ENCODE measurements at regions not wholly inside any gene's neighbourhood (a gene's known extent, or its start where the extent isn't known, plus 50 kb on each side); places are given as distances from the start of the nearest gene placed in this dataset.
"Not testable (repeated sequence)": the region's sequence is repeated elsewhere in the genome, so short reads cannot be mapped to it uniquely, and the experiment has no call there.

DNA sequence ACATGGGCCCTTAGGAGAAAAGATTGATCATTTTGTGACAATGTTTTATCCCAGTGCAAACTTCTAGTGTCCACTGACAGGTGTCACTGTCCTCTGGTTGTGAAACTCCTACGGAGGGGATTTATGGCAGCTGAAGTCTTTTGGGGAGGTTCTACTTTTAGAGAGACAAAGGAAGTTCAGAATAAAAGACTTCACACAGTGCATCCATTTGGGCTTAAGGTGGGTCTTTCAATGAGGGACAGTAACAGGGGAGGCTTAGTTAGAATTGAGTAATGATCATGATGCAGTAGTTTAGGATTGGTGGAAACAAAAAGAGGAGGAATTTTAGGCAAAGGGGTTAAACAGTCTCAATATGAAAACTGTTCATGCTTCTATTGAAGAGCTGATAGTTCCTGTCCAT, 501.1 kb upstream of the NRP1 start:
- DNase-seq (ENCODE audit: low read depth), result no peak
- no peak overlapping the region for H3K4me3 ChIP-seq (ENCODE audit: low read depth, low read length)
- TF ChIP-seq CTCF (IDR thresholded peaks at IDR 0.05; ENCODE audit: low read depth, low read length, missing control alignments), result no peak

DNA sequence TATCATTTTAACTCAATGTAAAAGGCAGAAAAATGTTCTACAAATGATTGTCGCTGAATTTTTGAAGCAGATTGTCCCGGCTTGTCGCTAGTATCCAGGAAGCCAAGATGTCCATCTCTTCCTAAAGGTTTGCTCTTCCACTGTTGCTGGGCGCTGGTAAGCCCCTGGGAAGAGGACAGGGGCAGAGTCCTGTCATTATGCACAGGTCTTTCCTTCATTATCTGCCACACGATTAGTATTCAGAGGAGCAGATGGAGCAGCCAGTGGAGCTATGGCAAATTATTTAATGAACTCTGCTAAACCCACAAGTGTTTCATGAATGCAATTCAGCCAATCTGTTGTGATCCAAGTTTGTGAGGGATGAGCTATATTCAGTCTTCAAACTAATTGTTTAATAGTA, 499.1 kb upstream of the NRP1 start:
- DNase-seq (ENCODE audit: low read depth), result no peak
- no peak for TF ChIP-seq CTCF (IDR thresholded peaks at IDR 0.05; ENCODE audit: low read depth, low read length, missing control alignments)
- H3K4me3 ChIP-seq (ENCODE audit: low read depth, low read length), result no peak overlapping the region

- no peak overlapping the region for H3K4me3 ChIP-seq (ENCODE audit: low read depth, low read length)
- no peak for TF ChIP-seq CTCF (IDR thresholded peaks at IDR 0.05; ENCODE audit: low read depth, low read length, missing control alignments)
- no peak for DNase-seq (ENCODE audit: low read depth)
Observed at GRCh38 chr10:33832124-33832787, 497.8 kb upstream of the NRP1 start.

- H3K4me3 ChIP-seq (ENCODE audit: low read depth, low read length), result no peak overlapping the region
- no peak for DNase-seq (ENCODE audit: low read depth)
- no peak for TF ChIP-seq CTCF (IDR thresholded peaks at IDR 0.05; ENCODE audit: low read depth, low read length, missing control alignments)
Observed at GRCh38 chr10:33831591-33831990, 497.1 kb upstream of the NRP1 start.

DNA sequence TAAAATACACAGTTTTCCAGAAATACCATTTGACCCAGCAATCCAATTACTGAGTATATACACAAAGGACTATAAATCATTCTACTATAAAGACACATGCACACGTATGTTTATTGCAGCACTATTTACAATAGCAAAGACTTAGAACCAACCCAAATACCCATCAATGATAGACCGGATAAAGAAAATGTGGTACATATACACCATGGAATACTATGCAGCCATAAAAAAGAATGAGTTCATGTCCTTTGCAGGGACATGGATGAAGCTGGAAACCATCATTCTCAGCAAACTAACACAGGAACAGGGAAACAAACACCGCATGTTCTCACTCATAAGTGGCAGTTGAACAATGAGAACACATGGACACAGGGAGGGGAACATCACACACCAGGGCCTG, 495.4 kb upstream of the NRP1 start:
- DNase-seq (ENCODE audit: low read depth); H3K4me3 ChIP-seq (ENCODE audit: low read depth, low read length): not testable (repeated sequence)

DNA sequence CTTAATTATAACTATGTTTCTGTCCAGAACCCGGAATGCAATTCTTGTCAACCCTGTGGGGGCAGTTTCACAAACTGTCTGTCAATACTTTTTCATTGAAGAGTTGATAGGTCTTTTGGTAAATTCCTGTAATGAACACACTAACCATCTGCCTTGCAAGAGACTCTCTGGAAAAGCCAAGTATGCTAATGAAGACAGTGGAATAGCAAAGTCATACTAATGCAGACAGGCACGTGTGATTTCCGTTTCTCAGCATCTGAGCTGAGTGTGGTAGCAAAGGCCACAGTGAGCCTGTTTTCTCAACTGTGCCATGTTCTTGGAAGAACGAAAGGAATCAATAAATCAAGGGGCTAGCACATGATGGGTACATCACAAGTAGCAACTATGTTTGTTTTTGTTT, 494.1 kb upstream of the NRP1 start:
- H3K4me3 ChIP-seq (ENCODE audit: low read depth, low read length), result no peak overlapping the region
- TF ChIP-seq CTCF (IDR thresholded peaks at IDR 0.05; ENCODE audit: low read depth, low read length, missing control alignments), result no peak
- DNase-seq (ENCODE audit: low read depth), result no peak

- no peak overlapping the region for H3K4me3 ChIP-seq (ENCODE audit: low read depth, low read length)
- no peak for TF ChIP-seq CTCF (IDR thresholded peaks at IDR 0.05; ENCODE audit: low read depth, low read length, missing control alignments)
- no peak for DNase-seq (ENCODE audit: low read depth)
Observed at GRCh38 chr10:33826186-33826585, 491.7 kb upstream of the NRP1 start.
